ENCODE measurements at regions not wholly inside any gene's neighbourhood (a gene's known extent, or its start where the extent isn't known, plus 50 kb on each side); places are given as distances from the start of the nearest gene placed in this dataset.

GRCh38 chr5:17340819-17341218 lies 123.4 kb downstream of the BASP1 start:
- no peak for DNase-seq (ENCODE audit: low read depth, low spot score)
- TF ChIP-seq CTCF (IDR thresholded peaks at IDR 0.05; ENCODE audit: low read depth, low read length): no peak
- POLR2A ChIA-PET: no interaction called here
- Histone ChIP-seq H3K27me3 (ENCODE audit: control insufficient read depth, insufficient read depth, low read length) (peaks cover 6% of the 10 kb centered on the region), H3K4me3 (ENCODE audit: low read depth, low read length) (no peak overlapping the region), H3K9me3 (ENCODE audit: control insufficient read depth, insufficient read depth, low read length) (peaks cover 9% of the 10 kb centered on the region; the same call in 1 of the 2 replicates), H3K27ac (ENCODE audit: low read depth, low read length) (no peak overlapping the region)
- CTCF ChIA-PET: interaction anchor here (1.2 kb wide), 1 partner anchor 124 kb away, joined by 4 read pairs; no protein-coding TSS in a partner anchor

- Histone ChIP-seq H3K27me3 (ENCODE audit: control insufficient read depth, insufficient read depth, low read length) (no peaks in the 10 kb centered on the region), H3K9me3 (ENCODE audit: control insufficient read depth, insufficient read depth, low read length) (peaks cover 3% of the 10 kb centered on the region; the same call in 1 of the 2 replicates), H3K4me3 (ENCODE audit: low read depth, low read length) (no peak overlapping the region), H3K27ac (ENCODE audit: low read depth, low read length) (no peak overlapping the region)
- ChIA-PET POLR2A (no interaction called here), CTCF (interaction anchor here (1.0 kb wide), 1 partner anchor 36 kb away, joined by 4 read pairs; no protein-coding TSS in a partner anchor)
- peak; percentile 65 for DNase-seq (ENCODE audit: low read depth, low spot score)
- TF ChIP-seq CTCF (IDR thresholded peaks at IDR 0.05; ENCODE audit: low read depth, low read length): no peak
These were observed 126.2 kb downstream of the BASP1 start for GRCh38 chr5:17343675-17344074.

GRCh38 chr5:17346811-17347210 lies 129.4 kb downstream of the BASP1 start:
- no peaks in the 10 kb centered on the region for H3K9me3 ChIP-seq (ENCODE audit: control insufficient read depth, insufficient read depth, low read length)
- no peaks in the 10 kb centered on the region for H3K27me3 ChIP-seq (ENCODE audit: control insufficient read depth, insufficient read depth, low read length)
- H3K27ac ChIP-seq (ENCODE audit: low read depth, low read length): no peak overlapping the region
- DNase-seq (ENCODE audit: low read depth, low spot score): no peak
- no peak overlapping the region for H3K4me3 ChIP-seq (ENCODE audit: low read depth, low read length)
- no peak for TF ChIP-seq CTCF (IDR thresholded peaks at IDR 0.05; ENCODE audit: low read depth, low read length)
- CTCF ChIA-PET: interaction anchor here (0.6 to 0.9 kb wide), 2 partner anchors 132 to 1522 kb away, joined by 3 read pairs; no protein-coding TSS in a partner anchor
- POLR2A ChIA-PET: interaction anchor here (0.9 to 1.0 kb wide), 2 partner anchors 19 to 32 kb away, joined by 3 read pairs; no protein-coding TSS in a partner anchor

GRCh38 chr5:17352223-17352622 lies 134.8 kb downstream of the BASP1 start:
- Histone ChIP-seq H3K9me3 (ENCODE audit: control insufficient read depth, insufficient read depth, low read length) (peaks cover 7% of the 10 kb centered on the region; the same call in 1 of the 2 replicates), H3K27ac (ENCODE audit: low read depth, low read length) (no peak overlapping the region), H3K27me3 (ENCODE audit: control insufficient read depth, insufficient read depth, low read length) (no peaks in the 10 kb centered on the region), H3K4me3 (ENCODE audit: low read depth, low read length) (no peak overlapping the region)
- POLR2A ChIA-PET: no interaction called here
- CTCF ChIA-PET: no interaction called here
- no peak for DNase-seq (ENCODE audit: low read depth, low spot score)
- TF ChIP-seq CTCF (IDR thresholded peaks at IDR 0.05; ENCODE audit: low read depth, low read length): no peak

- Histone ChIP-seq H3K4me3 (ENCODE audit: low read depth, low read length) (no peak overlapping the region), H3K27ac (ENCODE audit: low read depth, low read length) (no peak overlapping the region), H3K9me3 (ENCODE audit: control insufficient read depth, insufficient read depth, low read length) (peaks cover 7% of the 10 kb centered on the region; the same call in 1 of the 2 replicates), H3K27me3 (ENCODE audit: control insufficient read depth, insufficient read depth, low read length) (no peaks in the 10 kb centered on the region)
- ChIA-PET CTCF (no interaction called here), POLR2A (no interaction called here)
- no peak for DNase-seq (ENCODE audit: low read depth, low spot score)
- TF ChIP-seq CTCF (IDR thresholded peaks at IDR 0.05; ENCODE audit: low read depth, low read length): no peak
These were observed 136.8 kb downstream of the BASP1 start for GRCh38 chr5:17354265-17354664.
